ENCODE measurements at regions not wholly inside any gene's neighbourhood (a gene's known extent, or its start where the extent isn't known, plus 50 kb on each side); places are given as distances from the start of the nearest gene placed in this dataset.
"Not testable (repeated sequence)": the region's sequence is repeated elsewhere in the genome, so short reads cannot be mapped to it uniquely, and the experiment has no call there.

DNA sequence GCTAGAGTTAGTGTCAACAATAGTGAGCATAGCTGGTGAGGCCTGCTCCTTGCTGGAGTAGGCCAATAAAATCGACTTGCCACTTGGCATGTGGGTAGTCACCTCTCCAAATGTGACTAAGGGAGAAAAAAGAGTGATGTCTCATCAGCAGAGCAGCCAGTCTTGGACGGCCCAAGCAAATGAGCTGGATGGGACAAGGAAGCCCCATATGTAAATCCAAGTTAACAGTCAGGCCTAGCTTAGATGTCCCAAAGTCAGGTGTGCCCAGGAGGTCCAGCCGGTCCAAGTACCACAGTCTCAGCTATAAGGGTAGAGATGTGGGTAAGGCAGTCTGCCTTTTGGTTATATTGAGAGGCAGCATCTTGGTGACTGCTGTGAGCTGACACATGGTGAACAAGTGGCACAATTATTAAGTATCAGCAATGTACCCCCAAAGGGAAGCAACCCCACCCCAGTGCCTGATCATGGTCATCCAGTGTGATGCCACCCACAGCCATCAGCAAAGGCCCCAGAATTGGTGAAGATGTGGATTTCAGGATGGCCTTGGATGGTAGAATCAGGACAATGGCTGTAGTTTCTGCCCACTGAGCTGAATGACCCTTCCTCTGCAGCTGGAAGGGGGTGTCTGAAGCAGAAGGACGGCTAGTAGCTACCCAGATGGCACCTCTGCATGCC, 83.4 kb downstream of the TNFRSF13B start:
- H3K4me1 ChIP-seq (ENCODE audit: control extremely low read depth in 1 of 4, control insufficient read depth in 4 of 4, insufficient read depth in 4 of 4, low read length in 3 of 4) = no peaks in the 10 kb centered on the region
- WGBS (ENCODE audit: insufficient coverage) = 84% methylated on average over 4 of the region's 4 CpGs

DNA sequence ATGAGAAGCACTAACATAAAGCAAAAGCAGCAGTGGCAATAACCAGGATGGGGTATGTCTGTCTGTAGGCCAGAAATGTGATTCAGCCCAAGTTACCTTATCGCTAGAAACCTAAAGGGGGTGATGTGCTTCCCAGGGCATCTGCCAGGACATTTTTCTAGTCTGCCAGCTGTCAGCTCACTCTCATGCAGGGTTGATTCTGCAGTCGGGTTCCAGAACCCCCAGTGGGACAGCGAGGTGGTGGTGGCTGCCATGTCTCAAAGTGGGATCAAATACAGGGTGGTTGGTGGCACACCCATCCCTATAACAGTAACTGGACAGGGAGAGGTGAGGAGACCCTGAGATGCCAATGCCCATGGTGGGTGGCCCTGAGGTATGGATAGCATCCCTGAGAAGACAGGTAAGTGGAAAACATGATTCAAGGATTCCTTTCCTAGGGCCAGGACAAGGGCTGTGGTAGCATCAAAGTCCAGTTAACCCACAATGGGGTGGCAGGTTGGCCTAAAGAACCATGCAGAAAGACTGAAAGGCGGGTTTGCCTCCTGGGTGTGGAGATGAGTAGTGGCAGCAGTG, 84.3 kb downstream of the TNFRSF13B start:
- H3K27ac ChIP-seq (ENCODE audit: insufficient read depth in 1 of 2, low read depth in 1 of 2, low read length in 2 of 2, poor library complexity in 1 of 2, severe bottlenecking in 2 of 2) = no peak overlapping the region
- no peak for DNase-seq
- no peaks in the 10 kb centered on the region for H3K4me1 ChIP-seq (ENCODE audit: control extremely low read depth in 1 of 4, control insufficient read depth in 4 of 4, insufficient read depth in 4 of 4, low read length in 3 of 4)
- no peak overlapping the region for H3K4me3 ChIP-seq (ENCODE audit: control insufficient read depth in 1 of 7, extremely low read depth in 1 of 7, insufficient read depth in 4 of 7, low read depth in 2 of 7, low read length in 6 of 7)
- WGBS (ENCODE audit: insufficient coverage) = 100% methylated on average over 4 of the region's 4 CpGs
- ChIA-PET CTCF (no interaction called here), POLR2A (no interaction called here)
- H3K36me3 ChIP-seq (ENCODE audit: control insufficient read depth in 4 of 4, insufficient read depth in 4 of 4, low read length in 3 of 4) = no peaks in the 10 kb centered on the region
- peaks cover 0 to 8% (median 0%) of the 10 kb centered on the region in 5 experiments for H3K27me3 ChIP-seq (replicated peaks in 2 of 5; ENCODE audit: control insufficient read depth in 4 of 5, insufficient read depth in 5 of 5, low read length in 4 of 5)
- H3K9me3 ChIP-seq (ENCODE audit: control extremely low read depth in 1 of 5, control insufficient read depth in 4 of 5, insufficient read depth in 2 of 5, low read depth in 1 of 5, low read length in 4 of 5) = no peaks in the 10 kb centered on the region

More for the DNA sequence above, 83.4 kb downstream of the TNFRSF13B start:
- Histone ChIP-seq H3K27me3 (replicated peaks in 2 of 5; ENCODE audit: control insufficient read depth in 4 of 5, insufficient read depth in 5 of 5, low read length in 4 of 5) (peaks cover 0 to 8% (median 0%) of the 10 kb centered on the region in 5 experiments), H3K9me3 (ENCODE audit: control extremely low read depth in 1 of 5, control insufficient read depth in 4 of 5, insufficient read depth in 2 of 5, low read depth in 1 of 5, low read length in 4 of 5) (no peaks in the 10 kb centered on the region), H3K4me3 (ENCODE audit: control insufficient read depth in 1 of 7, extremely low read depth in 1 of 7, insufficient read depth in 4 of 7, low read depth in 2 of 7, low read length in 6 of 7) (no peak overlapping the region), H3K36me3 (ENCODE audit: control insufficient read depth in 4 of 4, insufficient read depth in 4 of 4, low read length in 3 of 4) (no peaks in the 10 kb centered on the region), H3K27ac (ENCODE audit: insufficient read depth in 1 of 2, low read depth in 1 of 2, low read length in 2 of 2, poor library complexity in 1 of 2, severe bottlenecking in 2 of 2) (no peak overlapping the region)
- ChIA-PET POLR2A (no interaction called here), CTCF (no interaction called here)
- DNase-seq = no peak

DNA sequence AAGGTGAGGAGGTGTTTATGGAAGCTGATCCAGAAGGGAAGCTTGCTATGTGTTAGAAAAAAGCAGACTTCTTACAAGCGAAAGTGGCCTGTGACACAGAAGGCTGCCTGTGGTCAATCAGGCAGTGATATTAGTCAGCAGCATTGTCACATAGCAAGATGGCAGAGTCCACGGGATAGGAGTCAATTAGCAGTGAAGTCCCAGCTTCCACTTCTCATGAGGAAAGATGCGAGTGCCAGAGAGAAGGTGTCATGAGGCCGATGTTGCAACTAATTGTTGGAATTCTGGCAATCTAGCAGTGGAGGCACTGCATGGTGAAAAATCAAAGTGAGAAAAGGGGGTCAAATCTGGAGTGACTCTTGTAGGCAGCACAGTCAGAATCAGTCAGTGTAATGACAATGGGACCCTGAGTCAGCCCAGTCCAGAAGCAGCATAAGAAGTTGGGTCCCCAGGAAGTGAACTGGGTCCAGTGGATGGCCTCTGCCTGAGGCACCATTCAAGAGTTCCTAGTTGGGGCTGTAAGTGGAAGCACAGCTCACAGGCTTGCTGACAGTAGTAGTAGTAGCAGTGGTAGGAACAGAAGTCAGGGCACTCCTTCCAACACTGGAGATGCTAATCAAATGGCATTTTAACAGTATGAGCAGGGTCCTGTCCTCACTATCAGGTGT, 85.1 kb downstream of the TNFRSF13B start:
- Histone ChIP-seq H3K9me3 (ENCODE audit: control extremely low read depth in 1 of 5, control insufficient read depth in 4 of 5, insufficient read depth in 2 of 5, low read depth in 1 of 5, low read length in 4 of 5) (no peaks in the 10 kb centered on the region), H3K4me3 (ENCODE audit: control insufficient read depth in 1 of 7, extremely low read depth in 1 of 7, insufficient read depth in 4 of 7, low read depth in 2 of 7, low read length in 6 of 7) (no peak overlapping the region), H3K36me3 (ENCODE audit: control insufficient read depth in 4 of 4, insufficient read depth in 4 of 4, low read length in 3 of 4) (no peaks in the 10 kb centered on the region), H3K27me3 (replicated peaks in 2 of 5; ENCODE audit: control insufficient read depth in 4 of 5, insufficient read depth in 5 of 5, low read length in 4 of 5) (peaks cover 0 to 8% (median 0%) of the 10 kb centered on the region in 5 experiments), H3K27ac (ENCODE audit: insufficient read depth in 1 of 2, low read depth in 1 of 2, low read length in 2 of 2, poor library complexity in 1 of 2, severe bottlenecking in 2 of 2) (no peak overlapping the region), H3K4me1 (ENCODE audit: control extremely low read depth in 1 of 4, control insufficient read depth in 4 of 4, insufficient read depth in 4 of 4, low read length in 3 of 4) (no peaks in the 10 kb centered on the region)
- CTCF ChIA-PET = no interaction called here
- WGBS (ENCODE audit: insufficient coverage) = 73% methylated on average over 4 of the region's 4 CpGs
- POLR2A ChIA-PET = no interaction called here
- DNase-seq = no peak

DNA sequence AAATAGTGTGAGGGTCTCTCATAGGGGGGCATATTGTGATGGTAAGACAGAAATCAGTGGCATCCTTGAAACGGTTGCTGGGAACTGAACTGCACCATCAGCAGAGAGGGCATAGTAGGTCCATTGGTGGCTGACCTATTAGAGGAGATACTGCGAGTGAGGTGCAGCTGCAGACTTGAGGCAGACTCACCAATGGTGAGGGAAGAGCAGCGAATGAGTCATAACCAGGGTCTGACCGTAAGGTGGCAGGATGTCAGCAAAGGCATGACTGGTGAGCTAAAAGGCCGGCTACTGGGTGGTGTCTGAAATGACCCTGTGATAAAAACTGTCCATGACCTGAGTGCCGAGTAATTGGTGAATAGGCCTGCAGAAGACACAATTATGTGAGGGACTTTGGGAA, 86.7 kb downstream of the TNFRSF13B start:
- DNase-seq; CTCF ChIA-PET; POLR2A ChIA-PET; H3K36me3 ChIP-seq (ENCODE audit: control insufficient read depth in 4 of 4, insufficient read depth in 4 of 4, low read length in 3 of 4); H3K27ac ChIP-seq (ENCODE audit: insufficient read depth in 1 of 2, low read depth in 1 of 2, low read length in 2 of 2, poor library complexity in 1 of 2, severe bottlenecking in 2 of 2); H3K9me3 ChIP-seq (ENCODE audit: control extremely low read depth in 1 of 5, control insufficient read depth in 4 of 5, insufficient read depth in 2 of 5, low read depth in 1 of 5, low read length in 4 of 5); H3K27me3 ChIP-seq (replicated peaks in 2 of 5; ENCODE audit: control insufficient read depth in 4 of 5, insufficient read depth in 5 of 5, low read length in 4 of 5); H3K4me3 ChIP-seq (ENCODE audit: control insufficient read depth in 1 of 7, extremely low read depth in 1 of 7, insufficient read depth in 4 of 7, low read depth in 2 of 7, low read length in 6 of 7); H3K4me1 ChIP-seq (ENCODE audit: control extremely low read depth in 1 of 4, control insufficient read depth in 4 of 4, insufficient read depth in 4 of 4, low read length in 3 of 4): not testable (repeated sequence)
- WGBS (ENCODE audit: insufficient coverage) = 100% methylated on average over 1 of the region's 6 CpGs

DNA sequence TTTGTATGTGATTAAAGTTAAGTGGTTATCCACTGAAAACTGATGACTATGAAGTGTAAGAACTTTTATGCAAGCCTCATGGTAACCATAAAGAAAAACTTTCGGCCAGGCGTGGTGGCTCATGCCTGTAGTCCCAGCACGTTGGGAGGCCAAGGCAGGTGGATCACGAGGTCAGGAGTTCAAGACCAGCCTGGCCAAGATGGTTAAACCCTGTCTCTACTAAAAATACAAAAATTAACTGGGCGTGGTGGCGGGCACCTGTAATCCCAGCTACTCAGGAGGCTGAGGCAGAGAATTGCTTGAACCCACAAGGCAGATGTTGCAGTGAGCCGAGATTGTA, 89.0 kb downstream of the TNFRSF13B start:
- H3K9me3 ChIP-seq (ENCODE audit: control extremely low read depth in 1 of 5, control insufficient read depth in 4 of 5, insufficient read depth in 2 of 5, low read depth in 1 of 5, low read length in 4 of 5); H3K27me3 ChIP-seq (replicated peaks in 2 of 5; ENCODE audit: control insufficient read depth in 4 of 5, insufficient read depth in 5 of 5, low read length in 4 of 5); DNase-seq; H3K36me3 ChIP-seq (ENCODE audit: control insufficient read depth in 4 of 4, insufficient read depth in 4 of 4, low read length in 3 of 4); POLR2A ChIA-PET; H3K27ac ChIP-seq (ENCODE audit: insufficient read depth in 1 of 2, low read depth in 1 of 2, low read length in 2 of 2, poor library complexity in 1 of 2, severe bottlenecking in 2 of 2); CTCF ChIA-PET; H3K4me3 ChIP-seq (ENCODE audit: control insufficient read depth in 1 of 7, extremely low read depth in 1 of 7, insufficient read depth in 4 of 7, low read depth in 2 of 7, low read length in 6 of 7); H3K4me1 ChIP-seq (ENCODE audit: control extremely low read depth in 1 of 4, control insufficient read depth in 4 of 4, insufficient read depth in 4 of 4, low read length in 3 of 4): not testable (repeated sequence)
- 89% methylated on average over 6 of the region's 7 CpGs for WGBS (ENCODE audit: insufficient coverage)

DNA sequence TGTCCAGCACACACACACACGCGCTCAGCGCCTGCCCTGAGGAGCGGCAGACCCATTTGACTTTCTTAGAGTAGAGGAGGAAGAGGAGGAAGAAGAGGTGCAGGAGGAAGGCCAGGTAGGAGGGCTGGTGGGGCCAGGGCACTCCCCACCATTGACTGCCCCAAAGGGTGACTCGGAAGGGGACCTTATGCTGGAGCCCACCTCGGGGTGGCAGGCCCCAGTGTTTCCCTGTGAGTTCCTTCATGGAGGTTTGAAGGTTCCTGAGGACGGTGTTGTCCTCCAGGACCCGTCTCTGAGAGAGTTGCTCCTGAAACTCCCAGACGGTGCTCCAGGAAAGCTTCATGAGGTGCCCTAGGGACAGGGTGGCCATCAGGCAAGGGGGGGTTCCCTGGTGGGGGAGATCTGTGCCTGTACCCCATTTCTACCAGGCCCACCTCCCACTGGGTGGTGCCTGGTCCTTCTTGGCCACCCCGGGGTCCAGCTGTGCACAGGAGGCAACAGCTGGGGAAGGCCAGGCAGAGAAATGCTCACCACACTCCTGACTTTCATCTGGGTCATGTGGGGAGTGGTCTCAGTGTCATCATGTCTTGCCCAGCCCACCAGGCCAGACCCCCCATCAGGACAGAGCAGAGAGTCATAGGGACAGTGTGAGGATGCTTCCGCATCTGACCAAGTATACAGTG, 89.5 kb downstream of the TNFRSF13B start:
- DNase-seq = no peak
- Histone ChIP-seq H3K9me3 (ENCODE audit: control extremely low read depth in 1 of 5, control insufficient read depth in 4 of 5, insufficient read depth in 2 of 5, low read depth in 1 of 5, low read length in 4 of 5) (peaks cover 0 to 4% (median 0%) of the 10 kb centered on the region in 5 experiments), H3K4me3 (ENCODE audit: control insufficient read depth in 1 of 7, extremely low read depth in 1 of 7, insufficient read depth in 4 of 7, low read depth in 2 of 7, low read length in 6 of 7) (no peak overlapping the region), H3K36me3 (ENCODE audit: control insufficient read depth in 4 of 4, insufficient read depth in 4 of 4, low read length in 3 of 4) (no peaks in the 10 kb centered on the region), H3K27me3 (replicated peaks in 2 of 5; ENCODE audit: control insufficient read depth in 4 of 5, insufficient read depth in 5 of 5, low read length in 4 of 5) (peaks cover 0 to 7% (median 0%) of the 10 kb centered on the region in 5 experiments), H3K27ac (ENCODE audit: insufficient read depth in 1 of 2, low read depth in 1 of 2, low read length in 2 of 2, poor library complexity in 1 of 2, severe bottlenecking in 2 of 2) (no peak overlapping the region), H3K4me1 (ENCODE audit: control extremely low read depth in 1 of 4, control insufficient read depth in 4 of 4, insufficient read depth in 4 of 4, low read length in 3 of 4) (no peaks in the 10 kb centered on the region)
- ChIA-PET POLR2A (no interaction called here), CTCF (no interaction called here)
- 93% methylated on average over 3 of the region's 11 CpGs for WGBS (ENCODE audit: insufficient coverage)

Data from common myeloid progenitor, CD34-positive (primary cell).